Astrocyte (in vitro differentiated cells and primary cell): ENCODE measurements at regions not wholly inside any gene's neighbourhood (a gene's known extent, or its start where the extent isn't known, plus 50 kb on each side); places are given as distances from the start of the nearest gene placed in this dataset.

Experiments used
- DNase-seq: peaks from one replicate; pipeline ENCODE4 v3.0.0-alpha.2; 2010; ENCODE audit warnings: low read depth
- FAIRE-seq: peaks from 2 replicates; lab custom pipeline; 2011; peaks lifted over from hg19 to GRCh38; lab: Jason Lieb, UNC
- H2AFZ ChIP-seq: 2 replicates; pipeline ENCODE4 v1.6.0; 2012; ENCODE audit warnings: low read depth, low read length, inconsistent platforms
- H3K27ac ChIP-seq: 2 replicates; pipeline ENCODE4 v1.5.1; 2011; ENCODE audit warnings: low read depth, low read length, inconsistent platforms
- H3K27me3 ChIP-seq: 2 replicates; pipeline ENCODE4 v1.6.0; 2011; ENCODE audit warnings: low read length, inconsistent platforms; ENCODE audit not compliant: insufficient read depth
- H3K36me3 ChIP-seq: 2 replicates; pipeline ENCODE4 v1.5.1; 2011; ENCODE audit warnings: low read length, inconsistent platforms; ENCODE audit not compliant: insufficient read depth
- H3K4me1 ChIP-seq: 2 replicates; pipeline ENCODE4 v1.5.1; 2011; ENCODE audit warnings: low read length, inconsistent platforms; ENCODE audit not compliant: insufficient read depth
- H3K4me2 ChIP-seq: 2 replicates; pipeline ENCODE4 v1.6.0; 2012; ENCODE audit warnings: low read length, inconsistent platforms
- H3K4me3 ChIP-seq: 2 replicates; pipeline ENCODE4 v1.5.1; 2011; ENCODE audit warnings: low read depth, mild to moderate bottlenecking, low read length, inconsistent platforms; ENCODE audit not compliant: insufficient read depth
- H3K79me2 ChIP-seq: 2 replicates; pipeline ENCODE4 v1.6.0; 2012; ENCODE audit warnings: mild to moderate bottlenecking, low read length, inconsistent platforms; ENCODE audit not compliant: insufficient read depth
- H3K9ac ChIP-seq: 2 replicates; pipeline ENCODE4 v1.6.0; 2012; ENCODE audit warnings: mild to moderate bottlenecking, low read length, inconsistent platforms
- H3K9me3 ChIP-seq: 2 replicates; pipeline ENCODE4 v1.5.1; 2012; ENCODE audit warnings: low read depth, mild to moderate bottlenecking, low read length, inconsistent platforms; ENCODE audit not compliant: insufficient read depth
- H4K20me1 ChIP-seq: 2 replicates; pipeline ENCODE4 v1.6.0; 2012; ENCODE audit warnings: low read length, inconsistent platforms; ENCODE audit not compliant: insufficient read depth
- H3K27ac Mint-ChIP-seq: one replicate; pipeline ENCODE4 v1.8.0; 2021; ENCODE audit warnings: mild to moderate bottlenecking, mixed read lengths; ENCODE audit not compliant: unreplicated experiment
- H3K27me3 Mint-ChIP-seq: one replicate; pipeline ENCODE4 v1.8.0; 2021; ENCODE audit warnings: low read depth, mixed read lengths; ENCODE audit not compliant: unreplicated experiment
- H3K36me3 Mint-ChIP-seq: one replicate; pipeline ENCODE4 v1.8.0; 2021; ENCODE audit warnings: low read depth, mixed read lengths; ENCODE audit not compliant: unreplicated experiment
- H3K4me1 Mint-ChIP-seq: one replicate; pipeline ENCODE4 v1.8.0; 2021; ENCODE audit warnings: low read depth, mixed read lengths; ENCODE audit not compliant: unreplicated experiment
- H3K4me3 Mint-ChIP-seq: one replicate; pipeline ENCODE4 v1.8.0; 2021; ENCODE audit warnings: mild to moderate bottlenecking, moderate library complexity, mixed read lengths; ENCODE audit not compliant: unreplicated experiment
- H3K9me3 Mint-ChIP-seq: one replicate; pipeline ENCODE4 v1.8.0; 2021; ENCODE audit warnings: mild to moderate bottlenecking, mixed read lengths; ENCODE audit not compliant: unreplicated experiment
- EZH2 ChIP-seq: IDR thresholded peaks from 2 replicates; pipeline ENCODE4 v1.6.1; 2012; ENCODE audit warnings: mild to moderate bottlenecking, low read length, inconsistent platforms; ENCODE audit not compliant: insufficient read depth
- TF ChIP-seq, protein P1 (sequence below): IDR thresholded peaks from 2 replicates; pipeline ENCODE4 v1.5.1; 2011; ENCODE audit warnings: low read depth, mild to moderate bottlenecking, inconsistent platforms, low read length, moderate library complexity; ENCODE audit not compliant: insufficient read depth

DNA sequence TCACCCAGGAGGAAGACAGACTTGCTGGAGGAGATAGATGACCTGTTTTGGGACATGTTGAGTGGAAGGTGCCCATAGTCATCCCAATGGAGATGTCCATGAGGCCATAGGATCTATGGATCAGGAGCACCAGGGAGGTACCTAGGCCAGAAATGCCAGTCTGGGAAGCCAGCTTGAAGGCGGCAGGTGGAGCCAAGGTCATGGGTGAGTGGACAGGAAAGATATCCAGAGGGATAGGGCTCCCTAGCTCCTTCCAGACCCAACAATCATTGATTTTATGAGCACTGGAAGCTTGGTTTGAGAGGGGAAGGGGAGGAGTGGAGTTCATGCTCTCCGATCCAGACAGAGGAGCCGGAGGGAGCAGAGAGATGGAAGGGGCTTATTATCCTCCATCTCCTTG, 252.6 kb downstream of the CDK5RAP2 start:
- TF ChIP-seq, protein P1, sequence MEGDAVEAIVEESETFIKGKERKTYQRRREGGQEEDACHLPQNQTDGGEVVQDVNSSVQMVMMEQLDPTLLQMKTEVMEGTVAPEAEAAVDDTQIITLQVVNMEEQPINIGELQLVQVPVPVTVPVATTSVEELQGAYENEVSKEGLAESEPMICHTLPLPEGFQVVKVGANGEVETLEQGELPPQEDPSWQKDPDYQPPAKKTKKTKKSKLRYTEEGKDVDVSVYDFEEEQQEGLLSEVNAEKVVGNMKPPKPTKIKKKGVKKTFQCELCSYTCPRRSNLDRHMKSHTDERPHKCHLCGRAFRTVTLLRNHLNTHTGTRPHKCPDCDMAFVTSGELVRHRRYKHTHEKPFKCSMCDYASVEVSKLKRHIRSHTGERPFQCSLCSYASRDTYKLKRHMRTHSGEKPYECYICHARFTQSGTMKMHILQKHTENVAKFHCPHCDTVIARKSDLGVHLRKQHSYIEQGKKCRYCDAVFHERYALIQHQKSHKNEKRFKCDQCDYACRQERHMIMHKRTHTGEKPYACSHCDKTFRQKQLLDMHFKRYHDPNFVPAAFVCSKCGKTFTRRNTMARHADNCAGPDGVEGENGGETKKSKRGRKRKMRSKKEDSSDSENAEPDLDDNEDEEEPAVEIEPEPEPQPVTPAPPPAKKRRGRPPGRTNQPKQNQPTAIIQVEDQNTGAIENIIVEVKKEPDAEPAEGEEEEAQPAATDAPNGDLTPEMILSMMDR = no peak
- no peak for TF ChIP-seq EZH2
- Mint-ChIP-seq H3K36me3 (no peaks in the 10 kb centered on the region), H3K9me3 (peaks cover 4% of the 10 kb centered on the region), H3K4me1 (no peaks in the 10 kb centered on the region), H3K4me3 (no peak overlapping the region), H3K27me3 (peaks cover 36% of the 10 kb centered on the region), H3K27ac (no peak overlapping the region)
- Histone ChIP-seq H3K79me2 (no peaks in the 10 kb centered on the region), H3K27me3 (no peaks in the 10 kb centered on the region), H3K4me3 (no peak overlapping the region), H2AFZ (no peak overlapping the region), H3K9me3 (no peaks in the 10 kb centered on the region), H3K4me2 (no peak overlapping the region), H3K9ac (no peak overlapping the region), H3K4me1 (no peaks in the 10 kb centered on the region), H3K36me3 (no peaks in the 10 kb centered on the region), H3K27ac (no peak overlapping the region), H4K20me1 (no peaks in the 10 kb centered on the region)
- DNase-seq (no peak), FAIRE-seq (no peak)

DNA sequence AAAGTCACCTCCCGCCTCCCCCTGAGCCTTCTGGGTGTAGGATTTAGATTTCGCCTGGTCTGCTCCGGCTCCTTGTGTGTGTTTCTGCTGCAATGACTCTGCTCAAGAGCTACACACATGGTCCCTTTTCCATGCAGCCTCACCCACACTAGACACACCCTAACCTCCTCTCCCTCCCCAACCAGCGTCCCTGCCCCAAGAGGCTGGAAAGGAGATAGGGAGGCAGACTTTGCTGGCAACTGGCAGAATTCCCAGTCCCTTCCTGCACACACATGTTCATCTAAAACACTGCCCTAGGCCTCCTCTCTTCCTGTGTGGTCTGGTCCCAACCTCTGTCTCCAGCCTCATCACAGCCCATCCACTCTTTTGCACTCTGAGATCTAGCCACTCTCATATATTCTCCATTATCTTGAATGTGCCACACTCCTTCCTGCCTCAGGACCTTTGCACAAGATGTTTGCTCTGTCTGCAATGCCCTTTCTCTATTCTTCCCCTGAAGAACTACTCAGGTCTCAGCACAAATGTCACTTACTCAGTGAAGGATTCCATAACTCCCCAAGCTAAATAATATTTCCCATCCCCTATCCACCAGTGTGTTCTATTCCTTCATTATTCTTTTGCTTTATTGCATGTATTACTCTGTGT, 253.8 kb downstream of the CDK5RAP2 start:
- Histone ChIP-seq H3K4me2 (no peak overlapping the region), H3K27me3 (no peaks in the 10 kb centered on the region), H3K79me2 (no peaks in the 10 kb centered on the region), H3K4me1 (no peaks in the 10 kb centered on the region), H2AFZ (no peak overlapping the region), H3K9ac (no peak overlapping the region), H3K27ac (no peak overlapping the region), H3K4me3 (no peak overlapping the region), H3K9me3 (no peaks in the 10 kb centered on the region), H4K20me1 (no peaks in the 10 kb centered on the region), H3K36me3 (no peaks in the 10 kb centered on the region)
- H3K36me3 Mint-ChIP-seq = no peaks in the 10 kb centered on the region
- no peak overlapping the region for H3K27ac Mint-ChIP-seq
- DNase-seq = no peak
- TF ChIP-seq, protein P1 = no peak
- no peak for TF ChIP-seq EZH2
- H3K27me3 Mint-ChIP-seq = peaks cover 41% of the 10 kb centered on the region
- no peaks in the 10 kb centered on the region for H3K4me1 Mint-ChIP-seq
- H3K9me3 Mint-ChIP-seq = peaks cover 4% of the 10 kb centered on the region
- FAIRE-seq = no peak
- no peak overlapping the region for H3K4me3 Mint-ChIP-seq

DNA sequence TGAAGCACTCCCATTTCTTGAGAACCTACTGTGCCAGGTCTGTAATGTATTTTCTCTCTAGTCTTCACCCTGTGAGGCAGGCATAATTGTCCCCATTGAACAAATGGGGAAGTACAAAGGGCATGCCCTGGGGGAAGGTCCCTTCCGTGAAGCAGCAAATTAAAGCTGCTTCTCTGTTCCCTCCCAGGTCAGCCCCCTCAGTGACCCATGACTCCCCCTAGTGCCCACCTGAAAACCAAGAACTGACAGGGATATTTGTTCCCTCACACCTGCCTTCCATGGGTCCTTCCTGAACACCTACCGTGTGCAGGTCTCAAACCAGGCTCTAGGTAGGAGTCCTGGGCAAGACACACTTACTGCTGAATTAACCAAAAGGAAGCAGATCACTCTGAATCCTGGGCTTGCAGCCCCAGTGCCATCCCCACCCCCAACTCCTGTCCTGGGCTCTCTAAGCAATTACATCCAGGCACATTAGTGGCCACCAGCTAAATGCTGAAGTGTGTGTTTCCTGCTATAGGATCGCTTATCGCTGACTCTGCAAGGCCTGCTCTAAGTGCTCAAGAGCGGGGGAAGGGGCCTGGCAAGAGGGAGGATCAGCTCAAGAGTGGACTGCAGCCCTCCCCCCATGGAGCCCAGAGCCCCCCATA, 254.8 kb downstream of the CDK5RAP2 start:
- no peak overlapping the region for H2AFZ ChIP-seq
- no peak overlapping the region for H3K4me3 ChIP-seq
- peaks cover 1% of the 10 kb centered on the region for H3K9me3 Mint-ChIP-seq
- no peaks in the 10 kb centered on the region for H4K20me1 ChIP-seq
- no peaks in the 10 kb centered on the region for H3K9me3 ChIP-seq
- no peaks in the 10 kb centered on the region for H3K79me2 ChIP-seq
- H3K27ac ChIP-seq = no peak overlapping the region
- H3K4me1 Mint-ChIP-seq = no peaks in the 10 kb centered on the region
- H3K4me1 ChIP-seq = no peaks in the 10 kb centered on the region
- no peak overlapping the region for H3K9ac ChIP-seq
- FAIRE-seq (no peak), DNase-seq (no peak)
- no peak overlapping the region for H3K4me2 ChIP-seq
- no peak for TF ChIP-seq EZH2
- TF ChIP-seq, protein P1 = no peak
- no peaks in the 10 kb centered on the region for H3K27me3 ChIP-seq
- no peaks in the 10 kb centered on the region for H3K36me3 Mint-ChIP-seq
- H3K4me3 Mint-ChIP-seq = no peak overlapping the region
- peaks cover 40% of the 10 kb centered on the region for H3K27me3 Mint-ChIP-seq
- H3K27ac Mint-ChIP-seq = no peak overlapping the region
- H3K36me3 ChIP-seq = no peaks in the 10 kb centered on the region
